IMR-90 (cell line): ENCODE measurements at regions not wholly inside any gene's neighbourhood (a gene's known extent, or its start where the extent isn't known, plus 50 kb on each side); places are given as distances from the start of the nearest gene placed in this dataset.

ENCODE experiments used
- ATAC-seq: fragments of 200-7000 bp; cut with Tn5 transposase; 2 replicates; pipeline ENCODE4 v1.9.1; 2020; ENCODE audit warnings: low read depth, mild to moderate bottlenecking, moderate library complexity
- BruUV-seq: library from RNA; stranded (reverse); fragments of 400-500 nt; replicated peaks from 2 replicates; lab custom pipeline; 2021; lab: Mats Ljungman, UMichigan
- CTCF ChIA-PET: fragments of 300-600 bp; formaldehyde crosslinking; extraction: SDS; loops from one replicate; lab custom pipeline; 2021; ENCODE audit warnings: antibody characterized with exemption; lab: Yijun Ruan, JAX
- POLR2A ChIA-PET: fragments of 300-600 bp; sonication (Branson Sonifier 250); formaldehyde crosslinking; loops from one replicate; lab custom pipeline; 2022; ENCODE audit warnings: antibody characterized with exemption; ENCODE audit not compliant: unreplicated experiment; lab: Charles Lee
- DNase-seq: peaks from one replicate; pipeline ENCODE4 v3.0.0; 2013
- H2AFZ ChIP-seq: replicated peaks from 2 replicates; pipeline ENCODE3; 2013; ENCODE audit warnings: low read length, mild to moderate bottlenecking; ENCODE audit not compliant: poor library complexity
- H2AK5ac ChIP-seq: 2 replicates; pipeline ENCODE4 v1.6.1; 2013; ENCODE audit warnings: low read depth, low read length, inconsistent platforms
- H2AK9ac ChIP-seq: replicated peaks from 2 replicates; pipeline ENCODE3; 2013; ENCODE audit warnings: mild to moderate bottlenecking, low read depth, low read length, moderate library complexity; ENCODE audit not compliant: poor library complexity
- H2BK120ac ChIP-seq: 2 replicates; pipeline ENCODE4 v1.6.1; 2013; ENCODE audit warnings: low read depth, low read length, inconsistent platforms
- H2BK15ac ChIP-seq: 3 replicates; pipeline ENCODE4 v1.6.1; 2013; ENCODE audit warnings: low read depth, low read length, inconsistent platforms
- H2BK20ac ChIP-seq: 2 replicates; pipeline ENCODE4 v1.6.1; 2013; ENCODE audit warnings: low read depth, mild to moderate bottlenecking, inconsistent platforms, low read length, moderate library complexity
- H2BK5ac ChIP-seq: 2 replicates; pipeline ENCODE4 v1.6.1; 2013; ENCODE audit warnings: mild to moderate bottlenecking, low read depth, low read length, inconsistent platforms; ENCODE audit not compliant: poor library complexity, severe bottlenecking
- H3K14ac ChIP-seq: replicated peaks from 2 replicates; pipeline ENCODE4 v1.6.1; 2013; ENCODE audit warnings: low read depth, low read length, inconsistent platforms
- H3K18ac ChIP-seq: 2 replicates; pipeline ENCODE4 v1.6.1; 2013; ENCODE audit warnings: low read depth, low read length, control low read depth
- H3K23ac ChIP-seq: 2 replicates; pipeline ENCODE4 v1.6.1; 2013; ENCODE audit warnings: low read depth, low read length, inconsistent platforms
- H3K27ac ChIP-seq: 2 replicates; pipeline ENCODE4 v1.5.1; 2013; ENCODE audit warnings: mild to moderate bottlenecking, control low read depth, low read length; ENCODE audit not compliant: insufficient read depth
- H3K27me3 ChIP-seq: 2 replicates; pipeline ENCODE4 v1.6.1; 2013; ENCODE audit warnings: low read length; ENCODE audit not compliant: control insufficient read depth, insufficient read depth
- H3K36me3 ChIP-seq: 2 replicates; pipeline ENCODE4 v1.6.1; 2013; ENCODE audit warnings: low read length, mixed read lengths; ENCODE audit not compliant: control insufficient read depth, insufficient read depth
- H3K4ac ChIP-seq: 2 replicates; pipeline ENCODE4 v1.6.1; 2013; ENCODE audit warnings: low read depth, low read length, inconsistent platforms
- H3K4me1 ChIP-seq: 2 replicates; pipeline ENCODE4 v1.6.1; 2013; ENCODE audit warnings: low read length, mixed read lengths; ENCODE audit not compliant: control insufficient read depth, insufficient read depth
- H3K4me2 ChIP-seq: 2 replicates; pipeline ENCODE4 v1.6.1; 2013; ENCODE audit warnings: low read depth, mild to moderate bottlenecking, control low read depth, low read length, moderate library complexity
- H3K4me3 ChIP-seq: 2 replicates; pipeline ENCODE4 v1.5.1; 2013; ENCODE audit warnings: low read depth, mild to moderate bottlenecking, control low read depth, low read length, moderate library complexity; ENCODE audit not compliant: insufficient read depth
- H3K56ac ChIP-seq: 2 replicates; pipeline ENCODE4 v1.6.1; 2013; ENCODE audit warnings: low read length, inconsistent platforms; ENCODE audit not compliant: insufficient read depth; ENCODE audit errors: extremely low read depth
- H3K79me1 ChIP-seq, 2 experiments: 2 replicates each; pipeline ENCODE4 v1.6.1; 2013; ENCODE audit warnings: low read length in 2 of 2, inconsistent platforms in 1 of 2, low read depth in 1 of 2
- H3K9ac ChIP-seq: 2 replicates; pipeline ENCODE4 v1.6.1; 2013; ENCODE audit warnings: low read depth, low read length, control low read depth
- H3K9me1 ChIP-seq: 2 replicates; pipeline ENCODE4 v1.6.1; 2013; ENCODE audit warnings: low read length, inconsistent platforms; ENCODE audit not compliant: insufficient read depth
- H3K9me3 ChIP-seq: 2 replicates; pipeline ENCODE4 v1.6.1; 2013; ENCODE audit warnings: low read length; ENCODE audit not compliant: control insufficient read depth, insufficient read depth
- H4K20me1 ChIP-seq: 2 replicates; pipeline ENCODE4 v1.6.1; 2013; ENCODE audit warnings: low read length, inconsistent platforms; ENCODE audit not compliant: insufficient read depth
- H4K5ac ChIP-seq: 2 replicates; pipeline ENCODE4 v1.6.1; 2013; ENCODE audit warnings: mild to moderate bottlenecking, low read depth, low read length, control low read depth
- H4K8ac ChIP-seq, 2 experiments: 2 replicates each; pipeline ENCODE4 v1.6.1; 2013; ENCODE audit warnings: low read depth in 2 of 2, low read length in 2 of 2, control low read depth in 1 of 2, inconsistent platforms in 1 of 2
- H4K91ac ChIP-seq: 2 replicates; pipeline ENCODE4 v1.6.1; 2013; ENCODE audit warnings: low read depth, low read length, inconsistent platforms; ENCODE audit not compliant: insufficient read depth
- CEBPB ChIP-seq: IDR thresholded peaks from 2 replicates; pipeline ENCODE4 v1.6.1; 2012; ENCODE audit warnings: low read depth, low read length, improper control_type of control experiment
- CHD1 ChIP-seq: IDR thresholded peaks from 2 replicates; pipeline ENCODE4 v1.6.1; 2012; ENCODE audit warnings: low read depth, low read length, improper control_type of control experiment
- FOS ChIP-seq: fragments of 150-350 bp; IDR thresholded peaks from 2 replicates; pipeline ENCODE4 v1.6.1; 2016; ENCODE audit warnings: low read depth, low read length
- MAFK ChIP-seq: IDR thresholded peaks from 2 replicates; pipeline ENCODE4 v1.6.1; 2012; ENCODE audit warnings: low read depth, low read length, improper control_type of control experiment
- MAZ ChIP-seq: IDR thresholded peaks from 2 replicates; pipeline ENCODE4 v1.6.1; 2012; ENCODE audit warnings: low read depth, mild to moderate bottlenecking, low read length, improper control_type of control experiment, moderate library complexity, borderline replicate concordance
- MXI1 ChIP-seq: IDR thresholded peaks from 2 replicates; pipeline ENCODE4 v1.6.1; 2012; ENCODE audit warnings: low read depth, mild to moderate bottlenecking, low read length, moderate library complexity, borderline replicate concordance
- POLR2A ChIP-seq: IDR thresholded peaks from 2 replicates; pipeline ENCODE4 v1.6.1; 2012; ENCODE audit warnings: mild to moderate bottlenecking, low read depth, low read length
- RCOR1 ChIP-seq: IDR thresholded peaks from 2 replicates; pipeline ENCODE4 v1.6.1; 2012; ENCODE audit warnings: mild to moderate bottlenecking, low read length, improper control_type of control experiment; ENCODE audit not compliant: insufficient replicate concordance
- SMC3 ChIP-seq: fragments of 150-350 bp; IDR thresholded peaks from 2 replicates; pipeline ENCODE4 v1.6.1; 2016; ENCODE audit warnings: low read depth, mild to moderate bottlenecking, antibody characterized with exemption, low read length, moderate library complexity
- dilution Hi-C: fragments of 300-500 bp; cut with HindIII; formaldehyde crosslinking; loops from one replicate; pipeline ENCODE4 v1.14.3; 2018; ENCODE audit warnings: low sequenced_read_pairs; ENCODE audit not compliant: unreplicated experiment
- in situ Hi-C: fragments of 300-500 bp; cut with MboI; formaldehyde crosslinking; loops from 3 replicates; pipeline ENCODE4 v1.14.3; 2019; ENCODE audit warnings: low sequenced_read_pairs, inconsistent platforms, mixed read lengths
- intact Hi-C: fragments of 100-400 bp; cut with micrococcal nuclease; formaldehyde crosslinking; loops from 2 replicates; pipeline ENCODE4 v1.10.0; 2022

DNA sequence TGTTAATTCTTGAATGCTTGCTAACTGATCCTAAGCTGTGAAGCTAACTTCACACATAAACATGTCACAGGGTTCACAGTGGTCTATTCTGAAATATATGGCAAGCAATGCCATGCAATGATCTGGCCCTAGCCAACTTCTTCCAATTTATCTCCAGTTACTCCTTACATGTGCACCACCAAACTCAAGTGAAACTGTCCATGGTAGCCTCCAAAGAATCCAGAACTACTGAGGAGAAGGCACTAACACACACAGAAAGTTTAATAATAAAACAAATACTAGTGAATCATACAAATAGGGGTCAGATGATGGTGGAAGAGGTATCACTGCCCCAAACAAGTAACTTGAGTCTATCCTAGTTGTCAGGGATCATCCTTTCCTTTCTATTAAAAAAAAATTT, 172.6 kb upstream of the RAB4A start:
- Histone ChIP-seq H4K91ac (no peak overlapping the region), H3K18ac (no peak overlapping the region), H3K79me1 (no peaks in the 10 kb centered on the region), H3K4me3 (no peak overlapping the region), H2BK15ac (no peak overlapping the region), H4K5ac (no peak overlapping the region), H2BK20ac (no peak overlapping the region), H2AK5ac (no peak overlapping the region), H3K9me3 (no peaks in the 10 kb centered on the region), H3K36me3 (no peaks in the 10 kb centered on the region), H4K8ac (no peak overlapping the region), H4K20me1 (no peaks in the 10 kb centered on the region), H3K14ac (no peak overlapping the region), H3K23ac (no peak overlapping the region), H2AFZ (no peak overlapping the region), H2AK9ac (no peak overlapping the region), H3K27ac (no peak overlapping the region), H2BK5ac (no peak overlapping the region), H3K9ac (no peak overlapping the region), H3K9me1 (no peaks in the 10 kb centered on the region), H3K4ac (no peak overlapping the region), H3K56ac (no peak overlapping the region), H2BK120ac (no peak overlapping the region), H3K4me2 (no peak overlapping the region), H3K27me3 (peaks cover 19% of the 10 kb centered on the region; the same call in 1 of the 2 replicates), H3K4me1 (no peaks in the 10 kb centered on the region)
- in situ Hi-C loops, result no loop called here
- TF ChIP-seq SMC3, result no peak
- TF ChIP-seq MAZ, result no peak
- TF ChIP-seq MXI1, result no peak
- TF ChIP-seq MAFK, result no peak
- no peak for TF ChIP-seq FOS
- no peak for TF ChIP-seq CHD1
- TF ChIP-seq RCOR1, result no peak
- TF ChIP-seq POLR2A, result no peak
- TF ChIP-seq CEBPB, result no peak
- no TSS peak for BruUV-seq
- intact Hi-C loops, result no loop called here
- ChIA-PET CTCF (no interaction called here), POLR2A (no interaction called here)
- no peak for ATAC-seq
- DNase-seq, result no peak
- dilution Hi-C loops, result no loop called here
